HEK293 (cell line): ENCODE measurements at regions not wholly inside any gene's neighbourhood (a gene's known extent, or its start where the extent isn't known, plus 50 kb on each side); places are given as distances from the start of the nearest gene placed in this dataset.
A peak's percentile ranks its signal among the peaks of the same experiment; 100 is the strongest.

Source experiments
- CTCF ChIA-PET: fragments of 350-600 bp; formaldehyde crosslinking; extraction: SDS; loops from one replicate; lab custom pipeline; 2021; ENCODE audit warnings: antibody characterized with exemption; lab: Yijun Ruan, JAX
- POLR2A ChIA-PET: fragments of 300-600 bp; formaldehyde crosslinking; extraction: SDS; loops from one replicate; lab custom pipeline; 2020; ENCODE audit warnings: antibody characterized with exemption, inconsistent platforms; lab: Yijun Ruan, JAX
- H3K27ac ChIP-seq: fragments of 200-500 bp; sonication (Bioruptor generic); 2 replicates; pipeline ENCODE4 v1.5.1; 2014; ENCODE audit warnings: low read depth, low read length, control low read depth, inconsistent platforms; ENCODE audit errors: extremely low read depth
- H3K36me3 ChIP-seq, 2 experiments: fragments of 200-500 bp in 1 of 2; sonication (Bioruptor generic) in 1 of 2; 1 replicate in 1 of 2; 2 replicates in 1 of 2; pipeline ENCODE4 v1.5.1; 2014 to 2017; ENCODE audit warnings: inconsistent platforms in 2 of 2, low read length in 2 of 2; ENCODE audit not compliant: control insufficient read depth in 2 of 2, insufficient read depth in 1 of 2
- H3K4me1 ChIP-seq: fragments of 200-500 bp; sonication (Bioruptor generic); 2 replicates; pipeline ENCODE4 v1.5.1; 2014; ENCODE audit warnings: mild to moderate bottlenecking, low read length, inconsistent platforms; ENCODE audit not compliant: control insufficient read depth, insufficient read depth
- H3K4me3 ChIP-seq: 2 replicates; pipeline ENCODE4 v1.5.1; 2011; ENCODE audit warnings: low read depth, mild to moderate bottlenecking, control low read depth, low read length, moderate library complexity
- H3K9me3 ChIP-seq: fragments of 200-500 bp; sonication (Bioruptor generic); 2 replicates; pipeline ENCODE4 v1.5.1; 2014; ENCODE audit warnings: low read depth, low read length, inconsistent platforms; ENCODE audit not compliant: control insufficient read depth, insufficient read depth
- BCL11B ChIP-seq: fragments of 450-650 bp; formaldehyde crosslinking; IDR thresholded peaks from 2 replicates; pipeline ENCODE4 v1.5.1; 2016; ENCODE audit warnings: low read depth, missing biosample characterization, missing genetic modification characterization
- KLF1 ChIP-seq: fragments of 450-650 bp; formaldehyde crosslinking; IDR thresholded peaks from 2 replicates; pipeline ENCODE4 v1.5.1; 2016; ENCODE audit warnings: missing biosample characterization, missing genetic modification characterization
- KLF7 ChIP-seq: fragments of 450-650 bp; formaldehyde crosslinking; IDR thresholded peaks from 2 replicates; pipeline ENCODE4 v1.5.1; 2016; ENCODE audit warnings: missing biosample characterization, missing genetic modification characterization, borderline replicate concordance
- SCRT2 ChIP-seq: fragments of 450-650 bp; formaldehyde crosslinking; IDR thresholded peaks from 2 replicates; pipeline ENCODE4 v1.5.1; 2016; ENCODE audit warnings: missing biosample characterization, missing genetic modification characterization
- TCF7L2 ChIP-seq: IDR thresholded peaks from 2 replicates; pipeline ENCODE4 v1.6.1; 2011; ENCODE audit warnings: low read depth, mild to moderate bottlenecking, inconsistent platforms, low read length, moderate library complexity, borderline replicate concordance
- ZBTB21 ChIP-seq: fragments of 450-650 bp; formaldehyde crosslinking; IDR thresholded peaks from 2 replicates; pipeline ENCODE4 v1.5.1; 2017; ENCODE audit warnings: missing biosample characterization, missing genetic modification characterization
- ZBTB49 ChIP-seq: fragments of 450-650 bp; formaldehyde crosslinking; IDR thresholded peaks from 2 replicates; pipeline ENCODE4 v1.5.1; 2016; ENCODE audit warnings: missing biosample characterization, missing genetic modification characterization, low read depth
- ZEB2 ChIP-seq: fragments of 450-650 bp; formaldehyde crosslinking; IDR thresholded peaks from 2 replicates; pipeline ENCODE4 v1.5.1; 2016; ENCODE audit warnings: missing biosample characterization, missing genetic modification characterization
- ZFP69B ChIP-seq: fragments of 450-650 bp; formaldehyde crosslinking; IDR thresholded peaks from 2 replicates; pipeline ENCODE4 v1.5.1; 2016; ENCODE audit warnings: missing biosample characterization, missing genetic modification characterization
- ZNF138 ChIP-seq: fragments of 450-650 bp; formaldehyde crosslinking; IDR thresholded peaks from 2 replicates; pipeline ENCODE4 v1.5.1; 2016; ENCODE audit warnings: missing biosample characterization, missing genetic modification characterization, borderline replicate concordance
- ZNF155 ChIP-seq: fragments of 450-650 bp; formaldehyde crosslinking; IDR thresholded peaks from 2 replicates; pipeline ENCODE4 v1.5.1; 2016; ENCODE audit warnings: missing biosample characterization, missing genetic modification characterization
- ZNF169 ChIP-seq: fragments of 450-650 bp; formaldehyde crosslinking; IDR thresholded peaks from 2 replicates; pipeline ENCODE4 v1.5.1; 2016; ENCODE audit warnings: missing biosample characterization, missing genetic modification characterization
- ZNF202 ChIP-seq: fragments of 450-650 bp; formaldehyde crosslinking; IDR thresholded peaks from 2 replicates; pipeline ENCODE4 v1.5.1; 2016; ENCODE audit warnings: missing biosample characterization, missing genetic modification characterization, borderline replicate concordance
- ZNF214 ChIP-seq: fragments of 450-650 bp; formaldehyde crosslinking; IDR thresholded peaks from 2 replicates; pipeline ENCODE4 v1.5.1; 2017; ENCODE audit warnings: missing biosample characterization, mild to moderate bottlenecking, missing genetic modification characterization, borderline replicate concordance
- ZNF23 ChIP-seq: fragments of 450-650 bp; formaldehyde crosslinking; IDR thresholded peaks from 2 replicates; pipeline ENCODE4 v1.5.1; 2016; ENCODE audit warnings: missing biosample characterization, missing genetic modification characterization, borderline replicate concordance
- ZNF248 ChIP-seq: fragments of 450-650 bp; formaldehyde crosslinking; IDR thresholded peaks from 2 replicates; pipeline ENCODE4 v1.5.1; 2017; ENCODE audit warnings: missing biosample characterization, missing genetic modification characterization
- ZNF302 ChIP-seq: fragments of 450-650 bp; formaldehyde crosslinking; IDR thresholded peaks from 2 replicates; pipeline ENCODE4 v1.5.1; 2016; ENCODE audit warnings: missing biosample characterization, missing genetic modification characterization, low read depth
- ZNF362 ChIP-seq: fragments of 450-650 bp; formaldehyde crosslinking; IDR thresholded peaks from 2 replicates; pipeline ENCODE4 v1.5.1; 2016; ENCODE audit warnings: missing biosample characterization, missing genetic modification characterization
- ZNF423 ChIP-seq: fragments of 450-650 bp; formaldehyde crosslinking; IDR thresholded peaks from 2 replicates; pipeline ENCODE4 v1.5.1; 2016; ENCODE audit warnings: missing biosample characterization, missing genetic modification characterization
- ZNF529 ChIP-seq: fragments of 450-650 bp; formaldehyde crosslinking; IDR thresholded peaks from 2 replicates; pipeline ENCODE4 v1.5.1; 2017; ENCODE audit warnings: missing genetic modification characterization, missing biosample characterization; ENCODE audit not compliant: insufficient replicate concordance
- ZNF621 ChIP-seq: fragments of 450-650 bp; formaldehyde crosslinking; IDR thresholded peaks from 2 replicates; pipeline ENCODE4 v1.5.1; 2017; ENCODE audit warnings: missing biosample characterization, missing genetic modification characterization
- ZNF626 ChIP-seq: fragments of 450-650 bp; sonication (Bioruptor Pico); formaldehyde crosslinking; IDR thresholded peaks from 2 replicates; pipeline ENCODE4 v1.5.1; 2018; ENCODE audit warnings: missing biosample characterization, missing genetic modification characterization, inconsistent platforms
- ZNF654 ChIP-seq: fragments of 450-650 bp; formaldehyde crosslinking; IDR thresholded peaks from 2 replicates; pipeline ENCODE4 v1.5.1; 2016; ENCODE audit warnings: low read depth, missing biosample characterization, missing genetic modification characterization
- ZNF660 ChIP-seq: fragments of 450-650 bp; IDR thresholded peaks from 2 replicates; pipeline ENCODE4 v1.5.1; 2018; ENCODE audit warnings: missing biosample characterization, mild to moderate bottlenecking, missing genetic modification characterization
- ZNF837 ChIP-seq: fragments of 450-650 bp; formaldehyde crosslinking; IDR thresholded peaks from 2 replicates; pipeline ENCODE4 v1.5.1; 2016; ENCODE audit warnings: missing biosample characterization, missing genetic modification characterization
- ZSCAN30 ChIP-seq: fragments of 450-650 bp; IDR thresholded peaks from 2 replicates; pipeline ENCODE4 v1.5.1; 2018; ENCODE audit warnings: missing biosample characterization, mild to moderate bottlenecking, missing genetic modification characterization, moderate library complexity
- TF ChIP-seq, protein P1 (sequence below): fragments of 450-650 bp; formaldehyde crosslinking; IDR thresholded peaks from 2 replicates; pipeline ENCODE4 v1.5.1; 2016; ENCODE audit warnings: missing biosample characterization, missing genetic modification characterization

- H3K27ac ChIP-seq, result no peak overlapping the region
- ChIA-PET CTCF (interaction anchor here (0.6 to 1.2 kb wide), 2 partner anchors 172 to 420 kb away, joined by 3 to 4 read pairs; no protein-coding TSS in a partner anchor), POLR2A (no interaction called here)
- H3K9me3 ChIP-seq, result no peaks in the 10 kb centered on the region
- H3K4me1 ChIP-seq, result no peaks in the 10 kb centered on the region
- no peak overlapping the region for H3K4me3 ChIP-seq
- TF ChIP-seq ZSCAN30 (tag by site-specific recombination), result no peak
- TF ChIP-seq ZNF654 (tag by site-specific recombination), result 0 out of 2 replicates have a peak, but pooled peaks have one; percentile 3
- H3K36me3 ChIP-seq, result no peaks in the 10 kb centered on the region
Observed at GRCh38 chr3:173275740-173276139, 121.8 kb upstream of the NLGN1 start.

- no peaks in the 10 kb centered on the region for H3K4me1 ChIP-seq
- POLR2A ChIA-PET, result no interaction called here
- no peaks in the 10 kb centered on the region for H3K36me3 ChIP-seq
- H3K9me3 ChIP-seq, result no peaks in the 10 kb centered on the region
- TF ChIP-seq ZNF837 (tag by site-specific recombination) (no peak), ZNF660 (no peak), ZSCAN30 (tag by site-specific recombination) (no peak), ZNF248 (tag by site-specific recombination) (no peak), ZNF529 (tag by site-specific recombination) (no peak), BCL11B (tag by site-specific recombination) (no peak), ZNF23 (no peak), ZNF362 (tag by site-specific recombination) (no peak), ZNF214 (tag by site-specific recombination) (no peak), ZNF202 (tag by site-specific recombination) (no peak), ZNF626 (tag by site-specific recombination) (no peak)
- TF ChIP-seq, protein P1, sequence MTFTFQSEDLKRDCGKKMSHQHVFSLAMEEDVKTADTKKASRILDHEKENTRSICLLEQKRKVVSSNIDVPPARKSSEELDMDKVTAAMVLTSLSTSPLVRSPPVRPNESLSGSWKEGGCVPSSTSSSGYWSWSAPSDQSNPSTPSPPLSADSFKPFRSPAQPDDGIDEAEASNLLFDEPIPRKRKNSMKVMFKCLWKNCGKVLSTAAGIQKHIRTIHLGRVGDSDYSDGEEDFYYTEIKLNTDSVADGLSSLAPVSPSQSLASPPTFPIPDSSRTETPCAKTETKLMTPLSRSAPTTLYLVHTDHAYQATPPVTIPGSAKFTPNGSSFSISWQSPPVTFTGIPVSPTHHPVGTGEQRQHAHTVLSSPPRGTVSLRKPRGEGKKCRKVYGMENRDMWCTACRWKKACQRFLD (tag by site-specific recombination), result no peak
- H3K27ac ChIP-seq, result no peak overlapping the region
- CTCF ChIA-PET, result no interaction called here
- H3K4me3 ChIP-seq, result no peak overlapping the region
Observed at GRCh38 chr3:173273838-173274237, 123.7 kb upstream of the NLGN1 start.

DNA sequence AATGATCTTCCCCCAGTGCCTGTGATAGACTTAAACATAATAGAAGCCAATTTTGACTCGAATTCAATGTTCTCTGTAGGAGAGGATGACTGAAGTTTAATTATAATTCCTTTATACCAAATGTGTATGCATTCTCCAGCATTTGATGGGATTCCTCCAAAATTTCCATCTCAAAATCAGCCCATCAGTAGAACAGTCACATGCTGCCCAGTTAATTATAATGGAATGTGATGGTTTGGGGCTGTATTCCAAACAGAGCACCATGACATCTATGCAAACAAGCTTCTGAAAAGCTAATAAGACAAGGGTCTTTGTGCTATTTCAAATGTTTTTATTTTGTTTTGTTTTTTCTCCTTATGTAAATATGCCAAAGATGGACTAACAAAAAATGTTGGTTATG lies 127.7 kb upstream of the SPATA16 start:
- Histone ChIP-seq H3K36me3 (no peaks in the 10 kb centered on the region), H3K4me3 (no peak overlapping the region), H3K4me1 (no peaks in the 10 kb centered on the region), H3K9me3 (no peaks in the 10 kb centered on the region), H3K27ac (no peak overlapping the region)
- CTCF ChIA-PET, result interaction anchor here (0.6 kb wide), 2 partner anchors 143 to 247 kb away, joined by 3 to 4 read pairs; no protein-coding TSS in a partner anchor
- TF ChIP-seq ZFP69B (tag by site-specific recombination) (no peak), ZEB2 (tag by site-specific recombination) (no peak), ZNF169 (tag by site-specific recombination) (no peak), ZNF837 (tag by site-specific recombination) (no peak), ZNF423 (tag by site-specific recombination) (no peak), SCRT2 (tag by site-specific recombination) (no peak), ZBTB21 (tag by site-specific recombination) (no peak), TCF7L2 (no peak), ZNF155 (tag by site-specific recombination) (no peak), KLF7 (tag by site-specific recombination) (no peak), ZNF302 (tag by site-specific recombination) (no peak), BCL11B (tag by site-specific recombination) (no peak), KLF1 (tag by site-specific recombination) (no peak), ZNF138 (tag by site-specific recombination) (no peak), ZSCAN30 (tag by site-specific recombination) (no peak), ZBTB49 (no peak), ZNF621 (no peak)
- POLR2A ChIA-PET, result no interaction called here
